ENCODE measurements at regions not wholly inside any gene's neighbourhood (a gene's known extent, or its start where the extent isn't known, plus 50 kb on each side); places are given as distances from the start of the nearest gene placed in this dataset.

- no peak for DNase-seq (ENCODE audit: extremely low read depth, low read depth)
Observed at GRCh38 chr6:87939776-87940175, 107.9 kb upstream of the SPACA1 start.

GRCh38 chr6:87938287-87938686 lies 109.4 kb upstream of the SPACA1 start:
- DNase-seq (ENCODE audit: extremely low read depth, low read depth) = no peak

GRCh38 chr6:87936065-87936464 lies 111.6 kb upstream of the SPACA1 start:
- DNase-seq (ENCODE audit: extremely low read depth, low read depth) = no peak

GRCh38 chr6:87935196-87935595 lies 112.4 kb upstream of the SPACA1 start:
- no peak for DNase-seq (ENCODE audit: extremely low read depth, low read depth)

- DNase-seq (ENCODE audit: extremely low read depth, low read depth) = no peak
Observed at GRCh38 chr6:87932361-87932760, 115.3 kb upstream of the SPACA1 start.

GRCh38 chr6:87929843-87930288 lies 117.8 kb upstream of the SPACA1 start:
- peak; percentile 78 for DNase-seq (ENCODE audit: extremely low read depth, low read depth)

GRCh38 chr6:87926687-87927086 lies 121.0 kb upstream of the SPACA1 start:
- DNase-seq (ENCODE audit: extremely low read depth, low read depth) = no peak

- DNase-seq (ENCODE audit: extremely low read depth, low read depth) = no peak
Observed at GRCh38 chr6:87926072-87926471, 121.6 kb upstream of the SPACA1 start.

- DNase-seq (ENCODE audit: extremely low read depth, low read depth) = no peak
Observed at GRCh38 chr6:87925373-87926060, 122.1 kb upstream of the SPACA1 start.

- DNase-seq (ENCODE audit: extremely low read depth, low read depth) = no peak
Observed at GRCh38 chr6:87923389-87924050, 124.1 kb upstream of the SPACA1 start.

- DNase-seq (ENCODE audit: extremely low read depth, low read depth) = no peak
Observed at GRCh38 chr6:87922947-87923330, 124.7 kb upstream of the SPACA1 start.

- no peak for DNase-seq (ENCODE audit: extremely low read depth, low read depth)
Observed at GRCh38 chr6:87922196-87922946, 125.3 kb upstream of the SPACA1 start.

- no peak for DNase-seq (ENCODE audit: extremely low read depth, low read depth)
Observed at GRCh38 chr6:87921034-87921433, 126.6 kb upstream of the SPACA1 start.

GRCh38 chr6:87920245-87920644 lies 127.4 kb upstream of the SPACA1 start:
- DNase-seq (ENCODE audit: extremely low read depth, low read depth) = no peak

- no peak for DNase-seq (ENCODE audit: extremely low read depth, low read depth)
Observed at GRCh38 chr6:87919416-87919815, 128.2 kb upstream of the SPACA1 start.

GRCh38 chr6:87919001-87919400 lies 128.6 kb upstream of the SPACA1 start:
- DNase-seq (ENCODE audit: extremely low read depth, low read depth) = no peak

- no peak for DNase-seq (ENCODE audit: extremely low read depth, low read depth)
Observed at GRCh38 chr6:87918461-87918941, 129.1 kb upstream of the SPACA1 start.

GRCh38 chr6:87917886-87918285 lies 129.8 kb upstream of the SPACA1 start:
- no peak for DNase-seq (ENCODE audit: extremely low read depth, low read depth)

GRCh38 chr6:87916446-87916845 lies 131.2 kb upstream of the SPACA1 start:
- DNase-seq (ENCODE audit: extremely low read depth, low read depth) = no peak

- no peak for DNase-seq (ENCODE audit: extremely low read depth, low read depth)
Observed at GRCh38 chr6:87914637-87915395, 132.8 kb upstream of the SPACA1 start.

GRCh38 chr6:87913974-87914373 lies 133.7 kb upstream of the SPACA1 start:
- no peak for DNase-seq (ENCODE audit: extremely low read depth, low read depth)

Measured in NCI-H460 (cell line).